SK-N-SH treated with all-trans-retinoic acid at 6 μM for 48 hours (cell line): ENCODE measurements at regions not wholly inside any gene's neighbourhood (a gene's known extent, or its start where the extent isn't known, plus 50 kb on each side); places are given as distances from the start of the nearest gene placed in this dataset.
A peak's percentile ranks its signal among the peaks of the same experiment; 100 is the strongest.

Source experiments
- ATAC-seq: fragments of 200-7000 bp; cut with Tn5 transposase; 3 replicates; pipeline ENCODE4 v1.9.1; 2020; ENCODE audit warnings: mild to moderate bottlenecking, moderate library complexity
- ARNTL ChIP-seq: fragments of 450-650 bp; formaldehyde crosslinking; IDR thresholded peaks from 2 replicates; pipeline ENCODE4 v1.5.0; 2020; ENCODE audit warnings: low read depth, mild to moderate bottlenecking, moderate library complexity, borderline replicate concordance
- BACH2 ChIP-seq: fragments of 250-450 bp; sonication (Bioruptor Pico); IDR thresholded peaks from 2 replicates; pipeline ENCODE4 v1.9.0; 2021; ENCODE audit warnings: mild to moderate bottlenecking, borderline replicate concordance
- CSDC2 ChIP-seq: fragments of 250-450 bp; sonication (Bioruptor Pico); IDR thresholded peaks from 2 replicates; pipeline ENCODE4 v1.5.0; 2020; ENCODE audit warnings: mild to moderate bottlenecking, moderate library complexity
- ESRRG ChIP-seq: fragments of 250-450 bp; sonication (Bioruptor Pico); IDR thresholded peaks from 2 replicates; pipeline ENCODE4 v1.6.1; 2021; ENCODE audit warnings: mild to moderate bottlenecking
- ISL1 ChIP-seq: fragments of 250-450 bp; sonication (Bioruptor Pico); IDR thresholded peaks from 2 replicates; pipeline ENCODE4 v2.1.2; 2022; ENCODE audit warnings: mild to moderate bottlenecking, moderate library complexity
- OSR1 ChIP-seq: fragments of 250-450 bp; sonication (Bioruptor Pico); IDR thresholded peaks from 2 replicates; pipeline ENCODE4 v1.8.0; 2022; ENCODE audit warnings: moderate library complexity, mild to moderate bottlenecking, inconsistent platforms
- RARB ChIP-seq: fragments of 250-450 bp; sonication (Bioruptor Pico); IDR thresholded peaks from 2 replicates; pipeline ENCODE4 v1.8.0; 2021; ENCODE audit warnings: mild to moderate bottlenecking, moderate library complexity
- SNAI2 ChIP-seq: fragments of 250-450 bp; sonication (Bioruptor Pico); IDR thresholded peaks from 2 replicates; pipeline ENCODE4 v1.5.0; 2020; ENCODE audit warnings: mild to moderate bottlenecking, moderate library complexity
- TCF4 ChIP-seq: fragments of 250-450 bp; sonication (Bioruptor Pico); IDR thresholded peaks from 2 replicates; pipeline ENCODE4 v1.8.0; 2021; ENCODE audit warnings: mild to moderate bottlenecking, moderate library complexity, borderline replicate concordance
- TOX ChIP-seq: fragments of 250-450 bp; sonication (Bioruptor Pico); IDR thresholded peaks from 2 replicates; pipeline ENCODE4 v1.8.0; 2021; ENCODE audit warnings: mild to moderate bottlenecking, moderate library complexity, borderline replicate concordance
- TSHZ2 ChIP-seq: fragments of 250-450 bp; sonication (Bioruptor Pico); IDR thresholded peaks from 2 replicates; pipeline ENCODE4 v1.5.0; 2020; ENCODE audit warnings: mild to moderate bottlenecking, moderate library complexity
- ZC3H10 ChIP-seq: fragments of 250-450 bp; sonication (Bioruptor Pico); IDR thresholded peaks from 2 replicates; pipeline ENCODE4 v1.5.1; 2021; ENCODE audit warnings: mild to moderate bottlenecking, moderate library complexity
- ZFP3 ChIP-seq: fragments of 250-450 bp; sonication (Bioruptor Pico); IDR thresholded peaks from 2 replicates; pipeline ENCODE4 v1.5.0; 2020; ENCODE audit warnings: mild to moderate bottlenecking, moderate library complexity
- ZFP30 ChIP-seq: fragments of 450-650 bp; formaldehyde crosslinking; IDR thresholded peaks from 2 replicates; pipeline ENCODE4 v1.5.0; 2022; ENCODE audit warnings: mild to moderate bottlenecking, moderate library complexity
- ZNF565 ChIP-seq: fragments of 450-650 bp; formaldehyde crosslinking; conservative IDR thresholded peaks from 2 replicates; pipeline ENCODE4 v1.5.0; 2020; ENCODE audit warnings: low read depth, mild to moderate bottlenecking, moderate library complexity
- ZNF70 ChIP-seq: fragments of 450-650 bp; formaldehyde crosslinking; IDR thresholded peaks from 2 replicates; pipeline ENCODE4 v1.5.0; 2020; ENCODE audit warnings: mild to moderate bottlenecking, moderate library complexity
- ZNF8 ChIP-seq: fragments of 450-650 bp; formaldehyde crosslinking; IDR thresholded peaks from 2 replicates; pipeline ENCODE4 v1.5.0; 2020; ENCODE audit warnings: mild to moderate bottlenecking, moderate library complexity
- TF ChIP-seq, protein P1 (sequence below): fragments of 250-450 bp; sonication (Bioruptor Pico); IDR thresholded peaks from 2 replicates; pipeline ENCODE4 v1.5.1; 2021; ENCODE audit warnings: mild to moderate bottlenecking, moderate library complexity
- TF ChIP-seq, protein P2 (sequence below): fragments of 250-450 bp; sonication (Bioruptor Pico); IDR thresholded peaks from 2 replicates; pipeline ENCODE4 v1.8.0; 2020; ENCODE audit warnings: mild to moderate bottlenecking, moderate library complexity, borderline replicate concordance
- TF ChIP-seq, protein P3 (sequence below): fragments of 250-450 bp; sonication (Bioruptor Pico); IDR thresholded peaks from 2 replicates; pipeline ENCODE4 v1.8.0; 2021; ENCODE audit warnings: low read depth, mild to moderate bottlenecking, moderate library complexity, borderline replicate concordance

DNA sequence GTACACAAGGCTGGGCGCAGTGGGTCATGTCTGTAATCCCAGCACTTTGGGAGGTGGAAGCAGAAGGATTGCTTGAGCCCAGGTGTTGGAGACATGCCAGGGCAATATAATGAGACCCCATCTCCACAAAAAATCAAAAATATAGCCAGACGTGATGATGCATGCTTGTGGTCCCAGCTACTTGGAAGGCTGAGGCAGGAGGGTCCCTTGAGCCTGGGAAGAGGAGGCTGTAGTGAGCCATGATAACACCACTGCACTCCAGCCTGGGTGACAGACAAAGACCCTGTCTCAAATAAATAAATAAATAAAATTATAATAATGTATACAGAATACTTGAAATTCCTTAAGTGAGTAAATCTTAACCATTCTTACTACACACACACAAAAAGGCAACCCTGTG, 127.7 kb downstream of the SPRY2 start:
- ATAC-seq: no peak
- TF ChIP-seq BACH2 (CRISPR knock-in tag) (no peak), ARNTL (CRISPR knock-in tag) (no peak), TSHZ2 (no peak), ZNF565 (no peak), RARB (CRISPR knock-in tag) (no peak)

- peak; percentile 51; the same call in 1 of the 3 replicates for ATAC-seq
Observed at GRCh38 chr13:80211566-80211965, 129.4 kb downstream of the SPRY2 start.

GRCh38 chr13:80204642-80205041, 136.3 kb downstream of the SPRY2 start:
- ATAC-seq: no peak
- TF ChIP-seq ISL1 (CRISPR knock-in tag): 0 out of 2 replicates have a peak, but pooled peaks have one; percentile 14
- no peak for TF ChIP-seq BACH2 (CRISPR knock-in tag)
- TF ChIP-seq, all 23 proteins: peak for 1

More at GRCh38 chr13:80211566-80211965, 129.4 kb downstream of the SPRY2 start:
- TF ChIP-seq ESRRG (CRISPR knock-in tag) (no peak), ISL1 (CRISPR knock-in tag) (0 out of 2 replicates have a peak, but pooled peaks have one; percentile 24)

DNA sequence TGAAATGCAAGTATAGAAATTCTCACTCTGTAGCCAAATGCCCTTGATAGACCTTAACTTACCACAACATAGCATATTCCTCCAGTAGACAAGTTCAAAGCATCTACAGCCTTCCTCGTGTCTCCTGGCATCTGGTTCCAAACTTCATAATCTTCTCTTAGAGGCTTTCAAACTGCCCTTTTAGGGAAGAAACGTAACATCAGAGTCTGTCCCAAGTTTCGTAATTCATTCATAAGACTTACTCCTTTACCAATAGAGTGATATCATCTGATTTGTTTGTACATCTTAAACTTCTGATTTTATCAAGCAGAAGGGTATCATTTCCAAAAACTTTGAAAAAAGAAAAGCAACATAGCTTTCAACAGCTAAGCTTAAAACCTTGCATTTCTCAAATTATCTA, 137.4 kb downstream of the SPRY2 start:
- no peak for ATAC-seq
- TF ChIP-seq ZNF8: no peak
- TF ChIP-seq ESRRG (CRISPR knock-in tag): no peak
- no peak for TF ChIP-seq ZFP3
- no peak for TF ChIP-seq ZNF565
- TF ChIP-seq ZFP30 (CRISPR knock-in tag): no peak
- no peak for TF ChIP-seq CSDC2
- TF ChIP-seq RARB (CRISPR knock-in tag): no peak
- TF ChIP-seq, protein P1, sequence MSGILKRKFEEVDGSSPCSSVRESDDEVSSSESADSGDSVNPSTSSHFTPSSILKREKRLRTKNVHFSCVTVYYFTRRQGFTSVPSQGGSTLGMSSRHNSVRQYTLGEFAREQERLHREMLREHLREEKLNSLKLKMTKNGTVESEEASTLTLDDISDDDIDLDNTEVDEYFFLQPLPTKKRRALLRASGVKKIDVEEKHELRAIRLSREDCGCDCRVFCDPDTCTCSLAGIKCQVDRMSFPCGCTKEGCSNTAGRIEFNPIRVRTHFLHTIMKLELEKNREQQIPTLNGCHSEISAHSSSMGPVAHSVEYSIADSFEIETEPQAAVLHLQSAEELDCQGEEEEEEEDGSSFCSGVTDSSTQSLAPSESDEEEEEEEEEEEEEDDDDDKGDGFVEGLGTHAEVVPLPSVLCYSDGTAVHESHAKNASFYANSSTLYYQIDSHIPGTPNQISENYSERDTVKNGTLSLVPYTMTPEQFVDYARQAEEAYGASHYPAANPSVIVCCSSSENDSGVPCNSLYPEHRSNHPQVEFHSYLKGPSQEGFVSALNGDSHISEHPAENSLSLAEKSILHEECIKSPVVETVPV (CRISPR knock-in tag): no peak

GRCh38 chr13:80201694-80202468, 139.0 kb downstream of the SPRY2 start:
- no peak for ATAC-seq
- TF ChIP-seq ZNF70 (CRISPR knock-in tag) (no peak), ZNF565 (no peak), OSR1 (CRISPR knock-in tag) (no peak), ZFP30 (CRISPR knock-in tag) (no peak), TOX (CRISPR knock-in tag) (no peak), TCF4 (CRISPR knock-in tag) (no peak), ARNTL (CRISPR knock-in tag) (no peak), CSDC2 (no peak), ZC3H10 (CRISPR knock-in tag) (no peak), ZNF8 (no peak), ESRRG (CRISPR knock-in tag) (no peak), ZFP3 (no peak), BACH2 (CRISPR knock-in tag) (no peak), ISL1 (CRISPR knock-in tag) (no peak), SNAI2 (CRISPR knock-in tag) (no peak)
- TF ChIP-seq, protein P1 (CRISPR knock-in tag): no peak
- TF ChIP-seq, protein P2, sequence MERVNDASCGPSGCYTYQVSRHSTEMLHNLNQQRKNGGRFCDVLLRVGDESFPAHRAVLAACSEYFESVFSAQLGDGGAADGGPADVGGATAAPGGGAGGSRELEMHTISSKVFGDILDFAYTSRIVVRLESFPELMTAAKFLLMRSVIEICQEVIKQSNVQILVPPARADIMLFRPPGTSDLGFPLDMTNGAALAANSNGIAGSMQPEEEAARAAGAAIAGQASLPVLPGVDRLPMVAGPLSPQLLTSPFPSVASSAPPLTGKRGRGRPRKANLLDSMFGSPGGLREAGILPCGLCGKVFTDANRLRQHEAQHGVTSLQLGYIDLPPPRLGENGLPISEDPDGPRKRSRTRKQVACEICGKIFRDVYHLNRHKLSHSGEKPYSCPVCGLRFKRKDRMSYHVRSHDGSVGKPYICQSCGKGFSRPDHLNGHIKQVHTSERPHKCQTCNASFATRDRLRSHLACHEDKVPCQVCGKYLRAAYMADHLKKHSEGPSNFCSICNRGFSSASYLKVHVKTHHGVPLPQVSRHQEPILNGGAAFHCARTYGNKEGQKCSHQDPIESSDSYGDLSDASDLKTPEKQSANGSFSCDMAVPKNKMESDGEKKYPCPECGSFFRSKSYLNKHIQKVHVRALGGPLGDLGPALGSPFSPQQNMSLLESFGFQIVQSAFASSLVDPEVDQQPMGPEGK (CRISPR knock-in tag): no peak
- TF ChIP-seq, protein P3, sequence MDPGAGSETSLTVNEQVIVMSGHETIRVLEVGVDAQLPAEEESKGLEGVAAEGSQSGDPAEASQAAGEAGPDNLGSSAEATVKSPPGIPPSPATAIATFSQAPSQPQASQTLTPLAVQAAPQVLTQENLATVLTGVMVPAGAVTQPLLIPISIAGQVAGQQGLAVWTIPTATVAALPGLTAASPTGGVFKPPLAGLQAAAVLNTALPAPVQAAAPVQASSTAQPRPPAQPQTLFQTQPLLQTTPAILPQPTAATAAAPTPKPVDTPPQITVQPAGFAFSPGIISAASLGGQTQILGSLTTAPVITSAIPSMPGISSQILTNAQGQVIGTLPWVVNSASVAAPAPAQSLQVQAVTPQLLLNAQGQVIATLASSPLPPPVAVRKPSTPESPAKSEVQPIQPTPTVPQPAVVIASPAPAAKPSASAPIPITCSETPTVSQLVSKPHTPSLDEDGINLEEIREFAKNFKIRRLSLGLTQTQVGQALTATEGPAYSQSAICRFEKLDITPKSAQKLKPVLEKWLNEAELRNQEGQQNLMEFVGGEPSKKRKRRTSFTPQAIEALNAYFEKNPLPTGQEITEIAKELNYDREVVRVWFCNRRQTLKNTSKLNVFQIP (CRISPR knock-in tag): no peak
